Keratinocyte (primary cell): ENCODE measurements at regions not wholly inside any gene's neighbourhood (a gene's known extent, or its start where the extent isn't known, plus 50 kb on each side); places are given as distances from the start of the nearest gene placed in this dataset.

ENCODE experiments used
- DNase-seq: peaks from one replicate; pipeline ENCODE4 v3.0.0-alpha.2; 2011; ENCODE audit warnings: low read depth, missing footprints, low spot score
- FAIRE-seq: peaks from 2 replicates; lab custom pipeline; 2011; peaks lifted over from hg19 to GRCh38; lab: Jason Lieb, UNC
- H2AFZ ChIP-seq: 2 replicates; pipeline ENCODE4 v1.6.0; 2012; ENCODE audit warnings: low read length, control low read depth, inconsistent platforms; ENCODE audit not compliant: control insufficient read depth
- H3K27ac ChIP-seq: 2 replicates; pipeline ENCODE4 v1.5.1; 2011; ENCODE audit warnings: low read length; ENCODE audit not compliant: control insufficient read depth, insufficient read depth
- H3K27me3 ChIP-seq: 3 replicates; pipeline ENCODE4 v1.6.0; 2011; ENCODE audit warnings: low read length; ENCODE audit not compliant: control insufficient read depth, insufficient read depth; ENCODE audit errors: extremely low read depth
- H3K36me3 ChIP-seq, 2 experiments: 2 replicates in 1 of 2; 3 replicates in 1 of 2; pipeline ENCODE4 v1.5.1; 2011; ENCODE audit warnings: low read length in 2 of 2, mild to moderate bottlenecking in 1 of 2; ENCODE audit not compliant: control insufficient read depth in 2 of 2, insufficient read depth in 2 of 2; ENCODE audit errors: extremely low read depth in 1 of 2
- H3K4me1 ChIP-seq: 3 replicates; pipeline ENCODE4 v1.5.1; 2011; ENCODE audit warnings: low read length; ENCODE audit not compliant: control insufficient read depth, insufficient read depth; ENCODE audit errors: extremely low read depth
- H3K4me2 ChIP-seq: 3 replicates; pipeline ENCODE4 v1.6.0; 2011; ENCODE audit warnings: low read depth, low read length; ENCODE audit not compliant: control insufficient read depth, insufficient read depth; ENCODE audit errors: extremely low read depth
- H3K4me3 ChIP-seq, 3 experiments: fragments of 200-600 bp in 1 of 3; sonication (generic) in 1 of 3; 2 replicates in 2 of 3; 3 replicates in 1 of 3; pipeline ENCODE4 v1.5.1; 2011 to 2016; ENCODE audit warnings: low read length in 3 of 3, mild to moderate bottlenecking in 3 of 3, control low read depth in 2 of 3, inconsistent platforms in 1 of 3, low read depth in 1 of 3, mixed read lengths in 1 of 3, mixed run types in 1 of 3, moderate library complexity in 1 of 3; ENCODE audit not compliant: control insufficient read depth in 2 of 3, insufficient read depth in 2 of 3; ENCODE audit errors: extremely low read depth in 1 of 3
- H3K79me2 ChIP-seq: 2 replicates; pipeline ENCODE4 v1.6.0; 2012; ENCODE audit warnings: low read length; ENCODE audit not compliant: control insufficient read depth, insufficient read depth
- H3K9ac ChIP-seq: 3 replicates; pipeline ENCODE4 v1.6.0; 2011; ENCODE audit warnings: low read length; ENCODE audit not compliant: control insufficient read depth, insufficient read depth; ENCODE audit errors: extremely low read depth
- H3K9me1 ChIP-seq: 3 replicates; pipeline ENCODE4 v1.6.0; 2011; ENCODE audit warnings: low read length; ENCODE audit not compliant: control insufficient read depth, insufficient read depth; ENCODE audit errors: extremely low read depth
- H3K9me3 ChIP-seq: 2 replicates; pipeline ENCODE4 v1.5.1; 2012; ENCODE audit warnings: low read depth, low read length; ENCODE audit not compliant: control insufficient read depth
- H4K20me1 ChIP-seq: 3 replicates; pipeline ENCODE4 v1.6.0; 2011; ENCODE audit warnings: low read length; ENCODE audit not compliant: control insufficient read depth, insufficient read depth; ENCODE audit errors: extremely low read depth
- CTCF ChIP-seq, 3 experiments: IDR thresholded peaks in 1 of 3; conservative IDR thresholded peaks in 1 of 3; optimal IDR thresholded peaks in 1 of 3; 2 replicates in 2 of 3; 3 replicates in 1 of 3; pipeline versions ENCODE3 to v1.5.1; 2011; ENCODE audit warnings: low read length in 3 of 3, mild to moderate bottlenecking in 3 of 3, moderate library complexity in 2 of 3, control low read depth in 1 of 3, inconsistent platforms in 1 of 3; ENCODE audit not compliant: insufficient read depth in 2 of 3; ENCODE audit errors: extremely low read depth in 1 of 3
- EZH2 ChIP-seq: IDR thresholded peaks from one replicate; pipeline ENCODE4 v1.6.1; 2012; ENCODE audit warnings: inconsistent platforms, mild to moderate bottlenecking, low read length, moderate library complexity
- dilution Hi-C: fragments of 300-500 bp; cut with MboI; formaldehyde crosslinking; loops from one replicate; pipeline ENCODE4 v1.7.0; 2020; ENCODE audit warnings: low sequenced_read_pairs; ENCODE audit not compliant: extremely low pct_ligation_motif_present

- no peak for FAIRE-seq
- TF ChIP-seq EZH2 (no peak), CTCF (optimal IDR thresholded peaks at IDR 0.05 in 1 of 3, IDR thresholded peaks at IDR 0.05 in 1 of 3, conservative IDR thresholded peaks at IDR 0.05 in 1 of 3; ENCODE audit: extremely low read depth in 1 of 3, insufficient read depth in 2 of 3, low read length in 3 of 3) (no peak)
- Histone ChIP-seq H3K4me3 (no peak overlapping the region), H3K4me1 (no peaks in the 10 kb centered on the region), H3K4me2 (no peak overlapping the region), H2AFZ (no peak overlapping the region), H4K20me1 (no peaks in the 10 kb centered on the region), H3K9me3 (no peaks in the 10 kb centered on the region), H3K27ac (no peak overlapping the region), H3K9ac (no peak overlapping the region), H3K79me2 (no peaks in the 10 kb centered on the region), H3K36me3 (no peaks in the 10 kb centered on the region), H3K9me1 (no peaks in the 10 kb centered on the region), H3K27me3 (no peaks in the 10 kb centered on the region)
- DNase-seq, result no peak
- dilution Hi-C loops, result no loop called here
Observed at GRCh38 chr20:54849741-54850140, 374.3 kb downstream of the DOK5 start.

- no peak for TF ChIP-seq CTCF (optimal IDR thresholded peaks at IDR 0.05 in 1 of 3, IDR thresholded peaks at IDR 0.05 in 1 of 3, conservative IDR thresholded peaks at IDR 0.05 in 1 of 3; ENCODE audit: extremely low read depth in 1 of 3, insufficient read depth in 2 of 3, low read length in 3 of 3)
- no peak for TF ChIP-seq EZH2
- Histone ChIP-seq H3K9me1 (no peaks in the 10 kb centered on the region), H3K27ac (no peak overlapping the region), H3K9ac (no peak overlapping the region), H3K9me3 (no peaks in the 10 kb centered on the region), H4K20me1 (no peaks in the 10 kb centered on the region), H3K4me3 (no peak overlapping the region), H3K79me2 (no peaks in the 10 kb centered on the region), H3K36me3 (no peaks in the 10 kb centered on the region), H3K27me3 (no peaks in the 10 kb centered on the region), H3K4me1 (no peaks in the 10 kb centered on the region), H2AFZ (no peak overlapping the region), H3K4me2 (no peak overlapping the region)
- FAIRE-seq (no peak), DNase-seq (no peak)
- dilution Hi-C loops, result no loop called here
Observed at GRCh38 chr20:54848984-54849538, 373.7 kb downstream of the DOK5 start.
